HepG2 (cell line): ENCODE measurements at regions not wholly inside any gene's neighbourhood (a gene's known extent, or its start where the extent isn't known, plus 50 kb on each side); places are given as distances from the start of the nearest gene placed in this dataset.

ENCODE experiments used
- ATRX ChIP-seq: sonication (generic); formaldehyde crosslinking; IDR thresholded peaks from 2 replicates; pipeline ENCODE4 v1.4.0; 2020; ENCODE audit warnings: missing genetic modification reagents, borderline replicate concordance
- RORA ChIP-seq: sonication (generic); formaldehyde crosslinking; IDR thresholded peaks from 2 replicates; pipeline ENCODE4 v1.5.0; 2020; ENCODE audit warnings: mild to moderate bottlenecking, missing genetic modification reagents, moderate library complexity
- TF ChIP-seq, protein P1 (sequence below): sonication (generic); formaldehyde crosslinking; IDR thresholded peaks from 2 replicates; pipeline ENCODE4 v1.4.0; 2020; ENCODE audit warnings: missing genetic modification reagents

DNA sequence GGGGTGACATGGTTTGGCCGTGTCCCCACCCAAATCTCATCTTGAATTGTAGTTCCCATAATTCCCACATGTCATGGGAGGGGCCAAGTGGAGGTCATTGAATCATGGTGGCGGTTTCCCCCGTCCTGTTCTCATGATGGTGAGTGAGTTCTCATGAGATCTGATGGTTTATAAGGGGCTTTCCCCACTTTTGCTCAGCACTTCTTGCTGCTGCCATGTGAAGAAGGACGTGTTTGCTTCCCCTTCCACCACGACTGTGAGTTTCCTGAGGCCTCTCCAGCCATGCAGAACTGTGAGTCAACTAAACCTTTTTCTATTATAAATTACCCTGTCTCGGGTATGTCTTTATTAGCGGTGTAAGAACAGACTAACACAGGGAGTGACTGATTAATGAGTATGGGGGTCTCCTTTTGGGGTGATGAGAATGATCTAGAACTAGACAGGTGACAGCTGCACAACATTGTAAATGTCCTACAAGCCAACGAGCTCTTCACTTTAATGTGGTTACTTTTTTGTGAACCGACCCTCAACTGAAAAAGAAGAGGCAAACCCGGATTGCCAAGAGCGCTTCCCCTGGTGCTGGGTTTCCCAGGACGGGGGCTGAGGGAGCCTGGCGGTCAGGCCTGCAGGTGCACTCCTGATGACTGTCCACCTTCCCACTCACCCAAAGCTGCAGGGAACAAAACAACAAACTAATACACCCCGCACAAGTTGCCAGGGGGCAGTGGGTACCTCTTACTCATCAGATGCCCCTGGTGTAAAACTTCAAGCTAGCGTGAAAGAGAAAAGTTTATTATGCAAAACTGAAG is 90.1 kb downstream of the NCOR2 start:
- TF ChIP-seq ATRX (CRISPR knock-in tag): no peak
- TF ChIP-seq, protein P1, sequence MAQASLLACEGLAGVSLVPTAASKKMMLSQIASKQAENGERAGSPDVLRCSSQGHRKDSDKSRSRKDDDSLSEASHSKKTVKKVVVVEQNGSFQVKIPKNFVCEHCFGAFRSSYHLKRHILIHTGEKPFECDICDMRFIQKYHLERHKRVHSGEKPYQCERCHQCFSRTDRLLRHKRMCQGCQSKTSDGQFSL (CRISPR knock-in tag): no peak
- TF ChIP-seq RORA (CRISPR knock-in tag): no peak
